GM18517 (cell line): ENCODE measurements at regions not wholly inside any gene's neighbourhood (a gene's known extent, or its start where the extent isn't known, plus 50 kb on each side); places are given as distances from the start of the nearest gene placed in this dataset.

ENCODE experiments used
- ATAC-seq: cut with Tn5 transposase; IDR thresholded peaks from one replicate; pipeline ENCODE4 v1.9.1; 2021; ENCODE audit warnings: mild to moderate bottlenecking, moderate library complexity; ENCODE audit not compliant: unreplicated experiment

GRCh38 chr14:87186737-87187136 is 806.2 kb downstream of the GALC start:
- ATAC-seq, result no peak

- no peak for ATAC-seq
These were observed 806.9 kb downstream of the GALC start for GRCh38 chr14:87185961-87186560.

- no peak for ATAC-seq
These were observed 808.8 kb downstream of the GALC start for GRCh38 chr14:87184180-87184579.

- ATAC-seq, result no peak
These were observed 811.7 kb downstream of the GALC start for GRCh38 chr14:87181288-87181687.

- no peak for ATAC-seq
These were observed 813.0 kb downstream of the GALC start for GRCh38 chr14:87179936-87180335.

GRCh38 chr14:87178277-87178676 is 814.7 kb downstream of the GALC start:
- ATAC-seq, result no peak

- ATAC-seq, result no peak
These were observed 817.8 kb downstream of the GALC start for GRCh38 chr14:87175175-87175574.

GRCh38 chr14:87171141-87171540 is 821.8 kb downstream of the GALC start:
- ATAC-seq, result no peak

GRCh38 chr14:87170179-87170578 is 822.8 kb downstream of the GALC start:
- no peak for ATAC-seq

GRCh38 chr14:87169362-87169761 is 823.6 kb downstream of the GALC start:
- no peak for ATAC-seq

- no peak for ATAC-seq
These were observed 831.5 kb downstream of the GALC start for GRCh38 chr14:87161502-87161901.

GRCh38 chr14:87160989-87161388 is 832.0 kb downstream of the GALC start:
- no peak for ATAC-seq

- ATAC-seq, result no peak
These were observed 834.7 kb downstream of the GALC start for GRCh38 chr14:87158283-87158682.

- ATAC-seq, result no peak
These were observed 836.1 kb downstream of the GALC start for GRCh38 chr14:87156878-87157277.

- ATAC-seq, result no peak
These were observed 837.0 kb downstream of the GALC start for GRCh38 chr14:87155856-87156488.

GRCh38 chr14:87153901-87154300 is 839.1 kb downstream of the GALC start:
- no peak for ATAC-seq

- ATAC-seq, result no peak
These were observed 839.6 kb downstream of the GALC start for GRCh38 chr14:87153391-87153790.

- no peak for ATAC-seq
These were observed 840.3 kb downstream of the GALC start for GRCh38 chr14:87152693-87153092.

- no peak for ATAC-seq
These were observed 843.2 kb downstream of the GALC start for GRCh38 chr14:87149583-87150354.

- no peak for ATAC-seq
These were observed 844.3 kb downstream of the GALC start for GRCh38 chr14:87148655-87149054.

GRCh38 chr14:87142551-87143211 is 850.3 kb downstream of the GALC start:
- ATAC-seq, result no peak

- ATAC-seq, result no peak
These were observed 851.2 kb downstream of the GALC start for GRCh38 chr14:87141801-87142200.
